ENCODE measurements at regions not wholly inside any gene's neighbourhood (a gene's known extent, or its start where the extent isn't known, plus 50 kb on each side); places are given as distances from the start of the nearest gene placed in this dataset.

DNA sequence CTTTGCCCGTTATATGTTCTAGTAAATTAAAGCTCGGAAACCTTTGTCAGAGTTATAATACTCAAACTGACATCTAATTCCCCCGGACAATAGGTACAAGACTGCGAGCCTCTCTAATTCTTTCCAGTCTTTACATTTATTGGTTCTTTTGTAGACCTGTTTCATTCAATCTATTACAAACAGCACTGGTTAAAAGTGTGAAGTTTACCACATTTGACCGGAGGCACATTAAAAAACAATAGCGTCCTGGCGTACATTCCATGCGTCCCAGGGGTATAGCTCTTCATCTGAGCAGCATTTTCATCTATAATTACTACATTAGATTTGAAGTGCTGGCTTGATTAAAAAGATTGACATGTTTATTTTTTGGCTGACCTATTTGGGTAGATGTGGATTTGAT lies 49.9 kb upstream of the TENM3 start:
- no peak for DNase-seq (ENCODE audit: low spot score)
- Histone ChIP-seq H3K4me1 (ENCODE audit: insufficient read depth, low read length, poor library complexity, severe bottlenecking) (peaks cover 43% of the 10 kb centered on the region), H3K36me3 (ENCODE audit: insufficient read depth, low read length, poor library complexity, severe bottlenecking) (no peaks in the 10 kb centered on the region), H3K27me3 (replicated peaks; ENCODE audit: insufficient read depth, low read depth, low read length, poor library complexity) (no peaks in the 10 kb centered on the region), H3K27ac (ENCODE audit: low read depth, low read length, poor library complexity, severe bottlenecking) (no peak overlapping the region), H3K4me3 (ENCODE audit: low read depth, low read length, poor library complexity, severe bottlenecking) (no peak overlapping the region), H3K9me3 (ENCODE audit: low read depth, low read length, poor library complexity, severe bottlenecking) (no peaks in the 10 kb centered on the region)
- TF ChIP-seq, protein P1, sequence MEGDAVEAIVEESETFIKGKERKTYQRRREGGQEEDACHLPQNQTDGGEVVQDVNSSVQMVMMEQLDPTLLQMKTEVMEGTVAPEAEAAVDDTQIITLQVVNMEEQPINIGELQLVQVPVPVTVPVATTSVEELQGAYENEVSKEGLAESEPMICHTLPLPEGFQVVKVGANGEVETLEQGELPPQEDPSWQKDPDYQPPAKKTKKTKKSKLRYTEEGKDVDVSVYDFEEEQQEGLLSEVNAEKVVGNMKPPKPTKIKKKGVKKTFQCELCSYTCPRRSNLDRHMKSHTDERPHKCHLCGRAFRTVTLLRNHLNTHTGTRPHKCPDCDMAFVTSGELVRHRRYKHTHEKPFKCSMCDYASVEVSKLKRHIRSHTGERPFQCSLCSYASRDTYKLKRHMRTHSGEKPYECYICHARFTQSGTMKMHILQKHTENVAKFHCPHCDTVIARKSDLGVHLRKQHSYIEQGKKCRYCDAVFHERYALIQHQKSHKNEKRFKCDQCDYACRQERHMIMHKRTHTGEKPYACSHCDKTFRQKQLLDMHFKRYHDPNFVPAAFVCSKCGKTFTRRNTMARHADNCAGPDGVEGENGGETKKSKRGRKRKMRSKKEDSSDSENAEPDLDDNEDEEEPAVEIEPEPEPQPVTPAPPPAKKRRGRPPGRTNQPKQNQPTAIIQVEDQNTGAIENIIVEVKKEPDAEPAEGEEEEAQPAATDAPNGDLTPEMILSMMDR (conservative IDR thresholded peaks at IDR 0.05; ENCODE audit: low read depth, low read length) = no peak
- TF ChIP-seq EZH2 (IDR thresholded peaks at IDR 0.05; ENCODE audit: borderline replicate concordance, low read depth, low read length, poor library complexity, severe bottlenecking) = no peak
- no TSS peak for BruUV-seq (replicated peaks)
- POLR2A ChIA-PET (ENCODE audit: low non-redundant PET) = no interaction called here
- CTCF ChIA-PET = no interaction called here
- intact Hi-C loops (cut with micrococcal nuclease; ENCODE audit: unreplicated experiment) = no loop called here

Small RNA genes in the stretch of these regions (microRNA-seq; reads per million reads assigned to microRNA genes)
- gene MIR1305 = 99.2 reads per million, percentile 64 among the genes with 10 or more reads in this experiment
